ENCODE measurements at regions not wholly inside any gene's neighbourhood (a gene's known extent, or its start where the extent isn't known, plus 50 kb on each side); places are given as distances from the start of the nearest gene placed in this dataset.

DNA sequence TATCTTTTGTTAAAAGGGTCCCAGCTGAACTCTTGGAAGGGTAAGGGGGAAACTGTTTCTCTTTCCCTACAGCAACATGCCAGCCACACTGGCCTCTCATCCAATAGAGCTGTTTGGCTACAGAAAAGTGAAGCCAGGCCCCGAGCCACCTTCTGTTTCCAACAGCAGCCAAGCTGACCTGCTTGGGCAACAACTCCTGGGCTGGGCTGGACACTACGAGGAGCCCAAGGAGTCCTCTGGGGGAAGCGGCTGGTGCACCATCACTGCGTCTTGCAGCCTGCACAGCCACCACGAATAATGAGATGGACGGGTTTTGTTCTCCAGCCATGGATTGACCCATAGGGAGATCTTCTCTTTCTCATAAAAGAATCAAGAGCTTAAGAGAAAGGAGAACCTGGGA lies 624.9 kb downstream of the NPHP4 start:
- Mint-ChIP-seq H3K27me3 (ENCODE audit: insufficient read depth, low read depth) (peaks cover 2% of the 10 kb centered on the region), H3K27ac (no peak overlapping the region), H3K4me1 (peaks cover 28% of the 10 kb centered on the region), H3K4me3 (no peak overlapping the region), H3K9me3 (peaks cover 8% of the 10 kb centered on the region), H3K36me3 (no peaks in the 10 kb centered on the region)
- Histone ChIP-seq H3K27ac (no peak overlapping the region), H3K36me3 (no peaks in the 10 kb centered on the region), H3K4me2 (peak overlapping the region; percentile 57), H3F3A (ENCODE audit: low read depth) (peaks cover 2% of the 10 kb centered on the region), H4K20me1 (ENCODE audit: low read depth) (no peaks in the 10 kb centered on the region), H3K79me2 (ENCODE audit: low read depth) (no peaks in the 10 kb centered on the region), H2AFZ (replicated peaks) (no peak overlapping the region), H3K9ac (no peak overlapping the region), H3K4me3 (no peak overlapping the region), H3K4me1 (peaks cover 15% of the 10 kb centered on the region), H3K27me3 (no peaks in the 10 kb centered on the region), H3K9me3 (ENCODE audit: low read depth) (no peaks in the 10 kb centered on the region)
- TF ChIP-seq, protein P1, sequence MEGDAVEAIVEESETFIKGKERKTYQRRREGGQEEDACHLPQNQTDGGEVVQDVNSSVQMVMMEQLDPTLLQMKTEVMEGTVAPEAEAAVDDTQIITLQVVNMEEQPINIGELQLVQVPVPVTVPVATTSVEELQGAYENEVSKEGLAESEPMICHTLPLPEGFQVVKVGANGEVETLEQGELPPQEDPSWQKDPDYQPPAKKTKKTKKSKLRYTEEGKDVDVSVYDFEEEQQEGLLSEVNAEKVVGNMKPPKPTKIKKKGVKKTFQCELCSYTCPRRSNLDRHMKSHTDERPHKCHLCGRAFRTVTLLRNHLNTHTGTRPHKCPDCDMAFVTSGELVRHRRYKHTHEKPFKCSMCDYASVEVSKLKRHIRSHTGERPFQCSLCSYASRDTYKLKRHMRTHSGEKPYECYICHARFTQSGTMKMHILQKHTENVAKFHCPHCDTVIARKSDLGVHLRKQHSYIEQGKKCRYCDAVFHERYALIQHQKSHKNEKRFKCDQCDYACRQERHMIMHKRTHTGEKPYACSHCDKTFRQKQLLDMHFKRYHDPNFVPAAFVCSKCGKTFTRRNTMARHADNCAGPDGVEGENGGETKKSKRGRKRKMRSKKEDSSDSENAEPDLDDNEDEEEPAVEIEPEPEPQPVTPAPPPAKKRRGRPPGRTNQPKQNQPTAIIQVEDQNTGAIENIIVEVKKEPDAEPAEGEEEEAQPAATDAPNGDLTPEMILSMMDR (IDR thresholded peaks at IDR 0.05) = no peak
- TF ChIP-seq EZH2phosphoT487 (IDR thresholded peaks at IDR 0.05) (no peak), EZH2 (IDR thresholded peaks at IDR 0.05) (no peak)
- no peak for DNase-seq (ENCODE audit: low spot score)

- H3K9ac ChIP-seq = no peak overlapping the region
- no peaks in the 10 kb centered on the region for H3K9me3 ChIP-seq (ENCODE audit: low read depth)
- H3K27me3 ChIP-seq = no peaks in the 10 kb centered on the region
- H3K36me3 Mint-ChIP-seq = no peaks in the 10 kb centered on the region
- DNase-seq (ENCODE audit: low spot score) = no peak
- TF ChIP-seq, protein P1 (IDR thresholded peaks at IDR 0.05) = no peak
- TF ChIP-seq EZH2phosphoT487 (IDR thresholded peaks at IDR 0.05) = no peak
- no peak for TF ChIP-seq EZH2 (IDR thresholded peaks at IDR 0.05)
- peaks cover 28% of the 10 kb centered on the region for H3K4me1 Mint-ChIP-seq
- no peaks in the 10 kb centered on the region for H3K36me3 ChIP-seq
- peak overlapping the region; percentile 48 for H3K4me3 Mint-ChIP-seq
- peaks cover 2% of the 10 kb centered on the region for H3F3A ChIP-seq (ENCODE audit: low read depth)
- no peak overlapping the region for H3K27ac Mint-ChIP-seq
- no peak overlapping the region for H3K27ac ChIP-seq
- peaks cover 15% of the 10 kb centered on the region for H3K4me1 ChIP-seq
- no peak overlapping the region for H2AFZ ChIP-seq (replicated peaks)
- H3K9me3 Mint-ChIP-seq = peaks cover 6% of the 10 kb centered on the region
- H3K27me3 Mint-ChIP-seq (ENCODE audit: insufficient read depth, low read depth) = peaks cover 2% of the 10 kb centered on the region
- H3K4me3 ChIP-seq = no peak overlapping the region
- H4K20me1 ChIP-seq (ENCODE audit: low read depth) = no peaks in the 10 kb centered on the region
- no peak overlapping the region for H3K4me2 ChIP-seq
- H3K79me2 ChIP-seq (ENCODE audit: low read depth) = no peaks in the 10 kb centered on the region
Measured at GRCh38 chr1:5365751-5366150, 626.5 kb downstream of the NPHP4 start.

DNA sequence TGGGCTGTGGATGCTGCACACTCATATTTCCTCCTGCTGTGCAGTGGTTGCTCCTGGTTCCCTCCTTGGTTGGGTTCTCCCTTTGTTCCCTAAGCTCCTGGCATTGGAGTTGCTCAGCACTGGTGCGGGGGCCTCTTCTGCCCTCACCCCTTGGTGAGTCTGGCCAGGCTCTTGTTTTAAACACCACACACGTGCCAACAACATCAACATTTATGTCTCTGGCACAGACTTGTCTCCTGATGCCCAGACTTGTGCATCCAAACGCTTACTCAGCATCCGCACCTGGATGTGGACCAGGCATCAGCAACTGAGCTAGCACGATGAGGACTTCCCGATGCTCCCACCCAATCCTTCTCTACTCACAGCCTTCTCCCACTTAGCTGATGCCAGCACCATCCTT lies 627.6 kb downstream of the NPHP4 start:
- Mint-ChIP-seq H3K36me3 (no peaks in the 10 kb centered on the region), H3K4me1 (peaks cover 28% of the 10 kb centered on the region), H3K27me3 (ENCODE audit: insufficient read depth, low read depth) (peaks cover 2% of the 10 kb centered on the region), H3K9me3 (peaks cover 9% of the 10 kb centered on the region), H3K4me3 (no peak overlapping the region), H3K27ac (no peak overlapping the region)
- no peak overlapping the region for H3K27ac ChIP-seq
- H3K36me3 ChIP-seq = no peaks in the 10 kb centered on the region
- no peaks in the 10 kb centered on the region for H4K20me1 ChIP-seq (ENCODE audit: low read depth)
- no peak overlapping the region for H3K4me3 ChIP-seq
- DNase-seq (ENCODE audit: low spot score) = no peak
- peaks cover 15% of the 10 kb centered on the region for H3K4me1 ChIP-seq
- H3K9ac ChIP-seq = no peak overlapping the region
- H3K4me2 ChIP-seq = no peak overlapping the region
- H3K27me3 ChIP-seq = no peaks in the 10 kb centered on the region
- peaks cover 2% of the 10 kb centered on the region for H3F3A ChIP-seq (ENCODE audit: low read depth)
- TF ChIP-seq, protein P1 (IDR thresholded peaks at IDR 0.05) = no peak
- no peak for TF ChIP-seq EZH2 (IDR thresholded peaks at IDR 0.05)
- TF ChIP-seq EZH2phosphoT487 (IDR thresholded peaks at IDR 0.05) = no peak
- H3K79me2 ChIP-seq (ENCODE audit: low read depth) = no peaks in the 10 kb centered on the region
- no peak overlapping the region for H2AFZ ChIP-seq (replicated peaks)
- no peaks in the 10 kb centered on the region for H3K9me3 ChIP-seq (ENCODE audit: low read depth)

Measured in neural progenitor cell (in vitro differentiated cells).